ENCODE measurements at regions not wholly inside any gene's neighbourhood (a gene's known extent, or its start where the extent isn't known, plus 50 kb on each side); places are given as distances from the start of the nearest gene placed in this dataset.

DNA sequence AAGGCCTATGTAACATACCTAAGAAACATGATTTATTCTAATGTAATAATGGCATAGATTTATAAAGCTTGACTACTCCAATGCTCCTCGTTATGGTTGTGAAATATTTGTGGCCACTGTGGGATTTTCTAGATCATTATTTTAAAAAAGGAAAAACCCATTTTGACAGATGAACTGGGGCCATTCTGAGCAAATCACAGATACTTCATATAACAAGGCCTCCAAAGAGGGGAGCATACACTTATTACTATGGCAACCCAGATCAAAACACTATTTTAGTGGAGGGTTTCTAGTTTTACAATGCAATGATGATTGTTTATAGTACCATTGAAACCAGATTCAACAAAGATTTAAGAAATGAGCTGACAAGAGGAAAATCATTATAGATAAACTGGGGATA is 346.6 kb downstream of the ZNF326 start:
- no peaks in the 10 kb centered on the region for H3K27me3 ChIP-seq (ENCODE audit: control insufficient read depth, insufficient read depth, low read length)
- no peaks in the 10 kb centered on the region for H3K36me3 ChIP-seq (ENCODE audit: control insufficient read depth, insufficient read depth, low read length)
- no peak overlapping the region for H3K9ac ChIP-seq (ENCODE audit: low read length)
- no peaks in the 10 kb centered on the region for H3K9me3 ChIP-seq (ENCODE audit: control insufficient read depth, low read length)
- no peaks in the 10 kb centered on the region for H3K4me1 ChIP-seq (ENCODE audit: control insufficient read depth, insufficient read depth, low read length)
- H3K4me3 ChIP-seq (ENCODE audit: low read length) = no peak overlapping the region

DNA sequence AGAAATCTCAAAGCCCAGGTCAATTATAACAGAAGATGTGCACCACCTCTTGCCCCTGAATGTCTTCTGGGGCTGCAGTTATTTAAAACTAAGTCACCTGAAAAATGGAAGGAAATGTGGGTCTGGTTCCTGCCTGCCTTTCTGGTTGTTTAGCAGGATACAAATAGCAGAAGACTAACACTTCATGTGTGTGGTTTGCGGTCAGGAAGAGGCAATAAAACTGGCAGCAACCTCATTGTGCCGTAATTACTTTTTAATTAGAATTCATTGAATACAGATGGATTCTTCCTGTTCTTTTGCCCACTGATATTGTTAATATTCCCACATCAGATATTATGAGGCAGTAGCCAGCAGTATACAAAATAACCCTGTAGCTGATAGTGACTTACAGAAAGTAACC is 345.7 kb downstream of the ZNF326 start:
- Histone ChIP-seq H3K4me1 (ENCODE audit: control insufficient read depth, insufficient read depth, low read length) (no peaks in the 10 kb centered on the region), H3K27me3 (ENCODE audit: control insufficient read depth, insufficient read depth, low read length) (no peaks in the 10 kb centered on the region), H3K9ac (ENCODE audit: low read length) (no peak overlapping the region), H3K9me3 (ENCODE audit: control insufficient read depth, low read length) (no peaks in the 10 kb centered on the region), H3K36me3 (ENCODE audit: control insufficient read depth, insufficient read depth, low read length) (no peaks in the 10 kb centered on the region), H3K4me3 (ENCODE audit: low read length) (no peak overlapping the region)

DNA sequence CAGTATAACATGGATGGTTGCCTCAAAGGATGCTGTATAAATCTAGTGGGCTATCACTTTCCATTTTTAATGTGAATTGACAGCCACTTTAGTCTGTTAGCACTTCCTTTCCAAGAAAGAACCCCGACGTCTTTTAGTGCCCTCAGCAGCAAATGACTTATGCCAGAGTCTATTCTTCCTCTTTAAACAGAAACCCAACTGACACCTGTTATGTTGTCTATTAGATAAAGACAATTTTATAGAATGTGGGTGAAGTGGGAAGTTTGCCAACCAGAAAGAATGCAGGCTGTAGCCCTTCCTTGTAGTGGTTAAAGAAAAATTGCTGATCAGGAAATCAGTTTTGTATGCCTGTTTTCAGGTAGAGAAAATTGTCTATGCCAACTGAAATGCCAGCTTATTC is 344.9 kb downstream of the ZNF326 start:
- Histone ChIP-seq H3K36me3 (ENCODE audit: control insufficient read depth, insufficient read depth, low read length) (no peaks in the 10 kb centered on the region), H3K9ac (ENCODE audit: low read length) (no peak overlapping the region), H3K4me3 (ENCODE audit: low read length) (no peak overlapping the region)

DNA sequence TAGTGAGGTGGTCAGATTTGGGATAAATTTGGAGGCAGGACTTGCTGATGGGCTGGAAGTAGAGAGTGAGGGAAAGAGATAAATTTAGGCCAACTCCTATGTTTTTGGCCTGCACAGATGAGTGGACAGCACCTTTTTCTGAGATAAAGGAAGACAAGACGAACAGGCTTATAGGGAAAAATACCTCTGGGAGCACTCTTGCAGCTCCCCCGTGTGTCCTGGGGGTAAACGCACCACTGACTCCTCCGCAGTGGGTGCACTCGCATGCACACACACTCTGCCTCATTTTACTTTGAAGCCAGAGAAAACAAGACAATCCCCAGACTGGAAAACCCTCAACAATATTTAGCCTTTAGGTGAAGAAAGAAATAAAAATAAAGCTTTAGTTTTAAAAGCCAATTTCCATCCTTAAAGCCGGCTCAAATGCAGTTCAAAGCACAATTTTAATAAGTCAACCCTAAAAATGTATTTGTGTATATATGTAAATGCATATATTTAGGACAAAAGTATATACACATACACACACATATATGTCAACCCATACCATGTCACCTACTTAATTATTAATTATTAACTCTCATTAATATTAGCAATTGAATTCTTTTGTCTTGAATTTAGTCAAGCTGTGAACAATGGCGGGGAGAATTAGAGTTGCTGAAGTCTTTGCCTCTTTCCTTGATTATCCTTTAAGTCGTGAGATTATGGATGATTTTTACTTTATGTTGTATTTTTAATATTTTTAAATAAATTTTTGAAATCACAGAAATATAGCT is 341.8 kb downstream of the ZNF326 start:
- no peaks in the 10 kb centered on the region for H3K36me3 ChIP-seq (ENCODE audit: control insufficient read depth, insufficient read depth, low read length)
- no peaks in the 10 kb centered on the region for H3K9me3 ChIP-seq (ENCODE audit: control insufficient read depth, low read length)
- no peaks in the 10 kb centered on the region for H3K27me3 ChIP-seq (ENCODE audit: control insufficient read depth, insufficient read depth, low read length)

More for the DNA sequence above, 344.9 kb downstream of the ZNF326 start:
- no peaks in the 10 kb centered on the region for H3K9me3 ChIP-seq (ENCODE audit: control insufficient read depth, low read length)
- no peaks in the 10 kb centered on the region for H3K27me3 ChIP-seq (ENCODE audit: control insufficient read depth, insufficient read depth, low read length)
- H3K4me1 ChIP-seq (ENCODE audit: control insufficient read depth, insufficient read depth, low read length) = no peaks in the 10 kb centered on the region

DNA sequence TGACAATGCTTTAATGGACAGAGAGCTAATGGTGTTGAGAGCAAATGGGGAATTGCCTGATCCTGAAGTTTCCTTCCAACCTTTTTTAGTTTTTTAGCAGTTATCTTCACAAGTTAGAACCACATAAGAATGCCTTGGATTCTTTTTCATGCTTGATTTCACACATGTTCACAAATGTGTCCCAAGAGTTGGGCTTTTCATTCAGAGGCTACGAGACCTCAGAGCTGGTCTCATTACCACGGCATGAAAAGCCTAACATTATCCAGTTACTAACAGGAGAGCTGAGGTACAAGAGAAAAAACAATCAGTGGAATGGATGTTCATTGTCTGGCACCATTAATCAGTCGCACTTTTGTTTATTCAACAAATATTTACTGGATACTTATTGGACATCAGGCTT is 340.6 kb downstream of the ZNF326 start:
- no peak overlapping the region for H3K9ac ChIP-seq (ENCODE audit: low read length)
- no peaks in the 10 kb centered on the region for H3K27me3 ChIP-seq (ENCODE audit: control insufficient read depth, insufficient read depth, low read length)
- no peaks in the 10 kb centered on the region for H3K4me1 ChIP-seq (ENCODE audit: control insufficient read depth, insufficient read depth, low read length)
- no peaks in the 10 kb centered on the region for H3K36me3 ChIP-seq (ENCODE audit: control insufficient read depth, insufficient read depth, low read length)
- H3K9me3 ChIP-seq (ENCODE audit: control insufficient read depth, low read length) = no peaks in the 10 kb centered on the region
- H3K4me3 ChIP-seq (ENCODE audit: low read length) = no peak overlapping the region

More for the DNA sequence above, 341.8 kb downstream of the ZNF326 start:
- no peak overlapping the region for H3K9ac ChIP-seq (ENCODE audit: low read length)
- H3K4me1 ChIP-seq (ENCODE audit: control insufficient read depth, insufficient read depth, low read length) = no peaks in the 10 kb centered on the region
- H3K4me3 ChIP-seq (ENCODE audit: low read length) = no peak overlapping the region

DNA sequence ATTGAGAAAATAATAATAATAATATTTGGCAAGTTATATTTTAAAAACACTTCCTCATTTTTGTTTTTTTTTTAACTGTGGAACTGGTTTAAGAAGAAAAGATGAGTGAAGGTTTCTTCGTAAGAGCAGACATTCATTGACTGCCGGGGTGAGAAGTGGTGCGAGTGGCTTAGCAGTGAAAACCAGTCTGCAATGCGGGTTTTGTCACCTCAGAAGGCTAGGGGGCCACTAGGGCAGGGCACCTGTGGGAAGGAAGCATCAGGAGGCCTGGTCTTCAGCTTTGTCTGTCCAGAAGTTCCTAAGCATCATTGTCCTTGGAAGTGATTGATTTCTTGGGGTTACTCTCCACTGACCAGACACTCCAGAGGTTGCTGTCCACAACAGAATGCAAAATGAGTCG is 339.2 kb downstream of the ZNF326 start:
- H3K4me1 ChIP-seq (ENCODE audit: control insufficient read depth, insufficient read depth, low read length) = no peaks in the 10 kb centered on the region
- no peak overlapping the region for H3K4me3 ChIP-seq (ENCODE audit: low read length)
- no peaks in the 10 kb centered on the region for H3K9me3 ChIP-seq (ENCODE audit: control insufficient read depth, low read length)
- no peaks in the 10 kb centered on the region for H3K36me3 ChIP-seq (ENCODE audit: control insufficient read depth, insufficient read depth, low read length)
- no peak overlapping the region for H3K9ac ChIP-seq (ENCODE audit: low read length)
- H3K27me3 ChIP-seq (ENCODE audit: control insufficient read depth, insufficient read depth, low read length) = no peaks in the 10 kb centered on the region

DNA sequence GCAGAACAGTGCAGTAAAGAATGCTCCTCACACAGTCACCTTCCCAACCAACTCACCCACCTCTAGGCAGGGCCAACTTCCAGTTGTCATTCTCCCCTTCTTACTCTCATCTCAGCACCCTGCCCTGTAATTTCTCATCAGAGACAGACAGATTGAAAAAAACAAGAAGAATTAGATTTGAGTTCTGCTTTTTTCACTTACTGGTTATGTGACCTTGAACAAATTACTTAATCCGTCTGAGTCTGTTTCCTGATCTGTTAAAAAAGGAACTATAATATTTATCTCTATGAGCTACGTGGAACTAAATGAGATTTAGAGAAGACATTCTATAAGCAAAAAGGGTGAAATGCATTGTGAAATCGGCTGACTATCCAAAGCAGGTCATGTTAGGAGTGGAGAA is 330.3 kb downstream of the ZNF326 start:
- no peaks in the 10 kb centered on the region for H3K27me3 ChIP-seq (ENCODE audit: control insufficient read depth, insufficient read depth, low read length)
- H3K9me3 ChIP-seq (ENCODE audit: control insufficient read depth, low read length) = no peaks in the 10 kb centered on the region
- no peak overlapping the region for H3K9ac ChIP-seq (ENCODE audit: low read length)
- H3K4me3 ChIP-seq (ENCODE audit: low read length) = no peak overlapping the region
- no peaks in the 10 kb centered on the region for H3K36me3 ChIP-seq (ENCODE audit: control insufficient read depth, insufficient read depth, low read length)
- no peaks in the 10 kb centered on the region for H3K4me1 ChIP-seq (ENCODE audit: control insufficient read depth, insufficient read depth, low read length)

DNA sequence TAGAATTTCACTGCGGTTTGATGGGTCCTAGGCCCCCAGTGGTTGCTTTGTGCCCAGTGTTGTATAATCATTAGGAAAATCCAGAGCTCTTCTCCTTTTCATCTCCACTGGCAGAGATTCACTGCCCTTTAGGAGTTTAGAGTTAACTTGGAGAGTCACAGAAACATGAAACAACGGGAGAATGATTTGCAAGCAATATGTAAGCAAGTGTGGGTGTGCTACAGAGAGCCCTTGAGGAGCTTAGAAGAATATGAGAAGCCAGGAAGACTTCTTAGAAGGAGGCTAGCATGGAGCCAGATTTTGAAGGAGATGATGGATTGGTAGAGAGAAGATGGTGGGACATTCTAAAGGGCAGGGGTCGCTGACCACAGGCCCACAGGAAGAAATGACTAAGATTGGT is 327.3 kb downstream of the ZNF326 start:
- Histone ChIP-seq H3K4me3 (ENCODE audit: low read length) (no peak overlapping the region), H3K9ac (ENCODE audit: low read length) (no peak overlapping the region), H3K9me3 (ENCODE audit: control insufficient read depth, low read length) (no peaks in the 10 kb centered on the region), H3K27me3 (ENCODE audit: control insufficient read depth, insufficient read depth, low read length) (no peaks in the 10 kb centered on the region), H3K36me3 (ENCODE audit: control insufficient read depth, insufficient read depth, low read length) (no peaks in the 10 kb centered on the region), H3K4me1 (ENCODE audit: control insufficient read depth, insufficient read depth, low read length) (no peaks in the 10 kb centered on the region)

DNA sequence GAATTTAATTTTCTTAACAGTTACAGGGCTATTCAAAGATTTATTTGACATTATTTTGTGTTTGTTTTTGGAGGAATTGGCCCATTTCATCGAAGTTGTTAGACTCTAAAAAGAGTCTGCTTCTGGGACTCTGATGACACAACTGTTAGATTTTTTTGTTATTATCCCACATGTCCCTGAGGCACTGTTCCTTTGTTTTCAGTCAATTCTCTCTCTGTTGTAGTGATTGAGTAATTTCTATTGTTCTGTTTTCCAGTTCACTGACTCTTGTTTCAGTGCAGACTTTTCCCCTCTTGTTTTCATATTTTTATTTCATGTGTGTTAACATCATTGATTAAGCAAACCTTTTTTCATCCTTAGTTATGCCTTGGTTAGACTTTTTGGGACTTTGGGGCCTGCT is 325.0 kb downstream of the ZNF326 start:
- H3K4me3 ChIP-seq (ENCODE audit: low read length) = no peak overlapping the region
- no peaks in the 10 kb centered on the region for H3K27me3 ChIP-seq (ENCODE audit: control insufficient read depth, insufficient read depth, low read length)
- no peaks in the 10 kb centered on the region for H3K4me1 ChIP-seq (ENCODE audit: control insufficient read depth, insufficient read depth, low read length)
- no peaks in the 10 kb centered on the region for H3K36me3 ChIP-seq (ENCODE audit: control insufficient read depth, insufficient read depth, low read length)
- no peaks in the 10 kb centered on the region for H3K9me3 ChIP-seq (ENCODE audit: control insufficient read depth, low read length)
- no peak overlapping the region for H3K9ac ChIP-seq (ENCODE audit: low read length)

DNA sequence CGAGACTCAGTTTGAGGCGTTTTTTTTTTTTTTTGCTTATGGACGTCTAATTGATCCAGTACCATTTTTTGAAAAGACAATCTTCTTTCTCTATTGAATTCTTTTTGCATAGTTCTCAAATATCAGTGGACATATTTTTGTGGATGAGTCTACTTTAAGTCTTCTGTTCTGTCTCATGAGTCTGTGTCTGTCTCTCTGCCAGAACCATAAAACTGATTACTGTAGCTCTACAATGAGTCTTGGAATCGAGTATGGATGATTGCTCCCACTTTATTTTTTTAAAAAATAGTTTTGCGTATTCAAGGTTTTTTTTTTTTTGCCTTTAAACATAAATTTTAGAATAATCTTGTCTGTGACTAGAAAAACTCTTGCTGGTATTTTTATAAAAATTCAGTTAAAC is 323.5 kb downstream of the ZNF326 start:
- Histone ChIP-seq H3K36me3 (ENCODE audit: control insufficient read depth, insufficient read depth, low read length) (no peaks in the 10 kb centered on the region), H3K9ac (ENCODE audit: low read length) (no peak overlapping the region), H3K27me3 (ENCODE audit: control insufficient read depth, insufficient read depth, low read length) (no peaks in the 10 kb centered on the region), H3K9me3 (ENCODE audit: control insufficient read depth, low read length) (no peaks in the 10 kb centered on the region), H3K4me3 (ENCODE audit: low read length) (no peak overlapping the region), H3K4me1 (ENCODE audit: control insufficient read depth, insufficient read depth, low read length) (no peaks in the 10 kb centered on the region)

DNA sequence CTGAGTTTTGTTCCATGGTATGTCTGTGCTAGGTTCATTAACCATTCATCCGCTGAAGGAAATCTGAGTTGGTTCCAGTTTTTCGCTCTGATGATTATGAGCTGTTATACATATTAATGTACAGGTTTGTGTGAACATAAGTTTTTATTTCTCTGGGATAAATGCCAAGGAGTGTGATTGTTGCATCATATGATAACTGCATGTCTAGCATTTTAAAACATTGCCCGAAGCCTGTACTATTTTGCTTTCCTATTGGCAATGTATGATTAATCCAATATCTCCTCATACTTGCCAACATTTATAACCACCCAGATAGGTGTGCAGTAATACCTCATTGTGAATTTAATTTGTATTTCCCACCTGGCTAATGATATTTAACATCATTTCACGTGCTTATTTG is 322.7 kb downstream of the ZNF326 start:
- Histone ChIP-seq H3K4me3 (ENCODE audit: low read length) (no peak overlapping the region), H3K9me3 (ENCODE audit: control insufficient read depth, low read length) (no peaks in the 10 kb centered on the region), H3K36me3 (ENCODE audit: control insufficient read depth, insufficient read depth, low read length) (no peaks in the 10 kb centered on the region), H3K9ac (ENCODE audit: low read length) (no peak overlapping the region), H3K27me3 (ENCODE audit: control insufficient read depth, insufficient read depth, low read length) (no peaks in the 10 kb centered on the region), H3K4me1 (ENCODE audit: control insufficient read depth, insufficient read depth, low read length) (no peaks in the 10 kb centered on the region)

DNA sequence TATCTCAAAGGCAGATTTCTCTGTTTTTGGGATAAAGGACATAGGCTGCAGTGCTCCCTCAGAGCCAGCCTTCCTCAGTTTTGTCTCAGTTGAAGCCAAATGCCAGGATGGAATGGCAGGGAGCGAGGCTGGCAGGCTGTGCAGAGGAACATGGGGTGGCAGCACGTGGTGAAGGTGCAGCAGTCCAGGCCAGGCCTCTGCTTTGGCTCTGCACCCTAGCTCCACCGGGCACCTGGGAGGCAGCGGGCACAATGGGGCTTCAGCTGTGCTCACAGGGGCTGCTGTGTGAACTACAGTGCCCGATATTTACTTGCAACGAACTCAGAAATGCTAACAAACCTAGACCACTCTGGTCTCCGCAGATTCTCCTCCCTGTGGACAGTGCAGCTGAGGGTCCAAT is 319.6 kb downstream of the ZNF326 start:
- no peaks in the 10 kb centered on the region for H3K9me3 ChIP-seq (ENCODE audit: control insufficient read depth, low read length)
- H3K9ac ChIP-seq (ENCODE audit: low read length) = no peak overlapping the region

DNA sequence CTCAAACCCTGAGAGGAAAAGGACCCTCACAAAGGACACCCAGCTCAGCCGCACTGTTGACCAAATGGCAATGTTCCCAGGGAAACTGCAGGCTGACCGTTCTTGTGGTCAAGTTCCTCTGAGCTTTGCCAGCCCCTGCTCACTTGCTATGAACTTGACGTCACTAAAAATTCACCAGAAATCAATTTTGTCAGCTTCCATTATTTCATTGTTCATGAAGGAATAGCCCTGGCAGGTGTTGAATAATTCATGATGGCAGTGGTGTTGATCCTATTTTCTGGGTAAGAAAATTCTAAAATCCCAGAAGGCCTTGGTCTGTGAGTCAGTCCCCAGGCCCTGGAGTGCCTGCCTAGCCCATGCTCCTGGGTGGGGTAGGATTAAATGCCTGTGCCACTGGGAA is 318.9 kb downstream of the ZNF326 start:
- Histone ChIP-seq H3K4me3 (ENCODE audit: low read length) (no peak overlapping the region), H3K27me3 (ENCODE audit: control insufficient read depth, insufficient read depth, low read length) (no peaks in the 10 kb centered on the region), H3K36me3 (ENCODE audit: control insufficient read depth, insufficient read depth, low read length) (no peaks in the 10 kb centered on the region), H3K9ac (ENCODE audit: low read length) (no peak overlapping the region), H3K4me1 (ENCODE audit: control insufficient read depth, insufficient read depth, low read length) (no peaks in the 10 kb centered on the region), H3K9me3 (ENCODE audit: control insufficient read depth, low read length) (no peaks in the 10 kb centered on the region)

More for the DNA sequence above, 319.6 kb downstream of the ZNF326 start:
- Histone ChIP-seq H3K4me1 (ENCODE audit: control insufficient read depth, insufficient read depth, low read length) (no peaks in the 10 kb centered on the region), H3K4me3 (ENCODE audit: low read length) (no peak overlapping the region), H3K36me3 (ENCODE audit: control insufficient read depth, insufficient read depth, low read length) (no peaks in the 10 kb centered on the region), H3K27me3 (ENCODE audit: control insufficient read depth, insufficient read depth, low read length) (no peaks in the 10 kb centered on the region)

Data from mucosa of stomach (tissue), 1 donor.